IMR-90 (cell line): ENCODE measurements at regions not wholly inside any gene's neighbourhood (a gene's known extent, or its start where the extent isn't known, plus 50 kb on each side); places are given as distances from the start of the nearest gene placed in this dataset.

Source experiments
- ATAC-seq: fragments of 200-7000 bp; cut with Tn5 transposase; 2 replicates; pipeline ENCODE4 v1.9.1; 2020; ENCODE audit warnings: low read depth, mild to moderate bottlenecking, moderate library complexity
- BruUV-seq: library from RNA; stranded (reverse); fragments of 400-500 nt; replicated peaks from 2 replicates; lab custom pipeline; 2021; lab: Mats Ljungman, UMichigan
- CTCF ChIA-PET: fragments of 300-600 bp; formaldehyde crosslinking; extraction: SDS; loops from one replicate; lab custom pipeline; 2021; ENCODE audit warnings: antibody characterized with exemption; lab: Yijun Ruan, JAX
- POLR2A ChIA-PET: fragments of 300-600 bp; sonication (Branson Sonifier 250); formaldehyde crosslinking; loops from one replicate; lab custom pipeline; 2022; ENCODE audit warnings: antibody characterized with exemption; ENCODE audit not compliant: unreplicated experiment; lab: Charles Lee
- DNase-seq: peaks from one replicate; pipeline ENCODE4 v3.0.0; 2013
- H2AFZ ChIP-seq: replicated peaks from 2 replicates; pipeline ENCODE3; 2013; ENCODE audit warnings: low read length, mild to moderate bottlenecking; ENCODE audit not compliant: poor library complexity
- H2AK5ac ChIP-seq: 2 replicates; pipeline ENCODE4 v1.6.1; 2013; ENCODE audit warnings: low read depth, low read length, inconsistent platforms
- H2AK9ac ChIP-seq: replicated peaks from 2 replicates; pipeline ENCODE3; 2013; ENCODE audit warnings: mild to moderate bottlenecking, low read depth, low read length, moderate library complexity; ENCODE audit not compliant: poor library complexity
- H2BK120ac ChIP-seq: 2 replicates; pipeline ENCODE4 v1.6.1; 2013; ENCODE audit warnings: low read depth, low read length, inconsistent platforms
- H2BK15ac ChIP-seq: 3 replicates; pipeline ENCODE4 v1.6.1; 2013; ENCODE audit warnings: low read depth, low read length, inconsistent platforms
- H2BK20ac ChIP-seq: 2 replicates; pipeline ENCODE4 v1.6.1; 2013; ENCODE audit warnings: low read depth, mild to moderate bottlenecking, inconsistent platforms, low read length, moderate library complexity
- H2BK5ac ChIP-seq: 2 replicates; pipeline ENCODE4 v1.6.1; 2013; ENCODE audit warnings: mild to moderate bottlenecking, low read depth, low read length, inconsistent platforms; ENCODE audit not compliant: poor library complexity, severe bottlenecking
- H3K14ac ChIP-seq: replicated peaks from 2 replicates; pipeline ENCODE4 v1.6.1; 2013; ENCODE audit warnings: low read depth, low read length, inconsistent platforms
- H3K18ac ChIP-seq: 2 replicates; pipeline ENCODE4 v1.6.1; 2013; ENCODE audit warnings: low read depth, low read length, control low read depth
- H3K23ac ChIP-seq: 2 replicates; pipeline ENCODE4 v1.6.1; 2013; ENCODE audit warnings: low read depth, low read length, inconsistent platforms
- H3K27ac ChIP-seq: 2 replicates; pipeline ENCODE4 v1.5.1; 2013; ENCODE audit warnings: mild to moderate bottlenecking, control low read depth, low read length; ENCODE audit not compliant: insufficient read depth
- H3K27me3 ChIP-seq: 2 replicates; pipeline ENCODE4 v1.6.1; 2013; ENCODE audit warnings: low read length; ENCODE audit not compliant: control insufficient read depth, insufficient read depth
- H3K36me3 ChIP-seq: 2 replicates; pipeline ENCODE4 v1.6.1; 2013; ENCODE audit warnings: low read length, mixed read lengths; ENCODE audit not compliant: control insufficient read depth, insufficient read depth
- H3K4ac ChIP-seq: 2 replicates; pipeline ENCODE4 v1.6.1; 2013; ENCODE audit warnings: low read depth, low read length, inconsistent platforms
- H3K4me1 ChIP-seq: 2 replicates; pipeline ENCODE4 v1.6.1; 2013; ENCODE audit warnings: low read length, mixed read lengths; ENCODE audit not compliant: control insufficient read depth, insufficient read depth
- H3K4me2 ChIP-seq: 2 replicates; pipeline ENCODE4 v1.6.1; 2013; ENCODE audit warnings: low read depth, mild to moderate bottlenecking, control low read depth, low read length, moderate library complexity
- H3K4me3 ChIP-seq: 2 replicates; pipeline ENCODE4 v1.5.1; 2013; ENCODE audit warnings: low read depth, mild to moderate bottlenecking, control low read depth, low read length, moderate library complexity; ENCODE audit not compliant: insufficient read depth
- H3K56ac ChIP-seq: 2 replicates; pipeline ENCODE4 v1.6.1; 2013; ENCODE audit warnings: low read length, inconsistent platforms; ENCODE audit not compliant: insufficient read depth; ENCODE audit errors: extremely low read depth
- H3K79me1 ChIP-seq, 2 experiments: 2 replicates each; pipeline ENCODE4 v1.6.1; 2013; ENCODE audit warnings: low read length in 2 of 2, inconsistent platforms in 1 of 2, low read depth in 1 of 2
- H3K9ac ChIP-seq: 2 replicates; pipeline ENCODE4 v1.6.1; 2013; ENCODE audit warnings: low read depth, low read length, control low read depth
- H3K9me1 ChIP-seq: 2 replicates; pipeline ENCODE4 v1.6.1; 2013; ENCODE audit warnings: low read length, inconsistent platforms; ENCODE audit not compliant: insufficient read depth
- H3K9me3 ChIP-seq: 2 replicates; pipeline ENCODE4 v1.6.1; 2013; ENCODE audit warnings: low read length; ENCODE audit not compliant: control insufficient read depth, insufficient read depth
- H4K20me1 ChIP-seq: 2 replicates; pipeline ENCODE4 v1.6.1; 2013; ENCODE audit warnings: low read length, inconsistent platforms; ENCODE audit not compliant: insufficient read depth
- H4K5ac ChIP-seq: 2 replicates; pipeline ENCODE4 v1.6.1; 2013; ENCODE audit warnings: mild to moderate bottlenecking, low read depth, low read length, control low read depth
- H4K8ac ChIP-seq, 2 experiments: 2 replicates each; pipeline ENCODE4 v1.6.1; 2013; ENCODE audit warnings: low read depth in 2 of 2, low read length in 2 of 2, control low read depth in 1 of 2, inconsistent platforms in 1 of 2
- H4K91ac ChIP-seq: 2 replicates; pipeline ENCODE4 v1.6.1; 2013; ENCODE audit warnings: low read depth, low read length, inconsistent platforms; ENCODE audit not compliant: insufficient read depth
- USF2 ChIP-seq: fragments of 150-350 bp; IDR thresholded peaks from 2 replicates; pipeline ENCODE4 v1.6.1; 2017; ENCODE audit warnings: mild to moderate bottlenecking, antibody characterized with exemption, low read length, low read depth
- WGBS, 2 experiments: methylation state at CpG; one replicate each; pipeline versions ENCODE4 v1.1.5 to v1.1.7; 2013; ENCODE audit warnings: missing lambda C conversion rate in 2 of 2; ENCODE audit not compliant: insufficient read length in 1 of 2; ENCODE audit errors: extremely low coverage in 2 of 2; 5-methylcytosine and 5-hydroxymethylcytosine counted together
- dilution Hi-C: fragments of 300-500 bp; cut with HindIII; formaldehyde crosslinking; loops from one replicate; pipeline ENCODE4 v1.14.3; 2018; ENCODE audit warnings: low sequenced_read_pairs; ENCODE audit not compliant: unreplicated experiment
- in situ Hi-C: fragments of 300-500 bp; cut with MboI; formaldehyde crosslinking; loops from 3 replicates; pipeline ENCODE4 v1.14.3; 2019; ENCODE audit warnings: low sequenced_read_pairs, inconsistent platforms, mixed read lengths
- intact Hi-C: fragments of 100-400 bp; cut with micrococcal nuclease; formaldehyde crosslinking; loops from 2 replicates; pipeline ENCODE4 v1.10.0; 2022

- H2BK20ac ChIP-seq, result no peak overlapping the region
- no peak overlapping the region for H3K4ac ChIP-seq
- in situ Hi-C loops, result no loop called here
- H3K36me3 ChIP-seq, result no peaks in the 10 kb centered on the region
- no peak overlapping the region for H4K8ac ChIP-seq
- ChIA-PET POLR2A (no interaction called here), CTCF (no interaction called here)
- H3K14ac ChIP-seq, result no peak overlapping the region
- H3K18ac ChIP-seq, result no peak overlapping the region
- H3K27ac ChIP-seq, result no peak overlapping the region
- no peak overlapping the region for H2AK5ac ChIP-seq
- intact Hi-C loops, result no loop called here
- H4K20me1 ChIP-seq, result no peaks in the 10 kb centered on the region
- DNase-seq (no peak), ATAC-seq (no peak)
- H3K23ac ChIP-seq, result no peak overlapping the region
- no peak overlapping the region for H2BK15ac ChIP-seq
- H4K91ac ChIP-seq, result no peak overlapping the region
- no peak overlapping the region for H4K5ac ChIP-seq
- H3K4me3 ChIP-seq, result no peak overlapping the region
- H2AFZ ChIP-seq, result no peak overlapping the region
- H3K9me1 ChIP-seq, result no peaks in the 10 kb centered on the region
- H3K4me1 ChIP-seq, result no peaks in the 10 kb centered on the region
- H3K9me3 ChIP-seq, result peaks cover 4% of the 10 kb centered on the region
- BruUV-seq, result no TSS peak
- H2BK5ac ChIP-seq, result no peak overlapping the region
- no peaks in the 10 kb centered on the region for H3K79me1 ChIP-seq
- H3K9ac ChIP-seq, result no peak overlapping the region
- dilution Hi-C loops, result no loop called here
- no CpG with 5 or more reads among the region's 3 CpGs for WGBS, 2 experiments
- no peak overlapping the region for H2AK9ac ChIP-seq
- H3K56ac ChIP-seq, result no peak overlapping the region
- H3K27me3 ChIP-seq, result no peaks in the 10 kb centered on the region
- TF ChIP-seq USF2, result no peak
- H3K4me2 ChIP-seq, result no peak overlapping the region
- H2BK120ac ChIP-seq, result no peak overlapping the region
Measured at GRCh38 chr2:183532514-183532913, 408.3 kb downstream of the NUP35 start.
